K562 (cell line): ENCODE measurements at regions not wholly inside any gene's neighbourhood (a gene's known extent, or its start where the extent isn't known, plus 50 kb on each side); places are given as distances from the start of the nearest gene placed in this dataset.

Source experiments
- GATA2 ChIP-seq: sonication (generic); formaldehyde crosslinking; IDR thresholded peaks from 2 replicates; pipeline ENCODE4 v1.4.0; 2020; ENCODE audit warnings: mild to moderate bottlenecking, missing genetic modification reagents
- NR0B1 ChIP-seq: fragments of 450-650 bp; IDR thresholded peaks from one replicate; pipeline ENCODE4 v1.6.1; 2018; ENCODE audit warnings: mild to moderate bottlenecking, moderate library complexity; ENCODE audit not compliant: partially characterized antibody
- THRB ChIP-seq: fragments of 450-650 bp; formaldehyde crosslinking; conservative IDR thresholded peaks from 2 replicates; pipeline ENCODE4 v1.4.0; 2022; ENCODE audit warnings: mild to moderate bottlenecking, missing genetic modification characterization
- ZNF407 ChIP-seq: fragments of 450-650 bp; IDR thresholded peaks from 2 replicates; pipeline ENCODE4 v1.6.1; 2016; ENCODE audit warnings: low read depth

GRCh38 chr14:85732031-85732430 lies 202.1 kb downstream of the FLRT2 start (continued):
- TF ChIP-seq ZNF407 = no peak
- TF ChIP-seq GATA2 (CRISPR knock-in tag) = no peak
- no peak for TF ChIP-seq NR0B1
- TF ChIP-seq THRB (CRISPR knock-in tag) = no peak
